MCF 10A (cell line): ENCODE measurements at regions not wholly inside any gene's neighbourhood (a gene's known extent, or its start where the extent isn't known, plus 50 kb on each side); places are given as distances from the start of the nearest gene placed in this dataset.

Experiments used
- BruUV-seq: library from RNA; stranded (reverse); fragments of 400-500 nt; replicated peaks from 2 replicates; lab custom pipeline; 2021; lab: Mats Ljungman, UMichigan
- CTCF ChIA-PET: fragments of 300-600 bp; sonication (Branson Sonifier 250); formaldehyde crosslinking; extraction: SDS; loops from one replicate; lab custom pipeline; 2021; ENCODE audit warnings: antibody characterized with exemption, inconsistent platforms; lab: Yijun Ruan, JAX
- POLR2A ChIA-PET: fragments of 300-600, 350-650 bp; sonication (Branson Sonifier 250); formaldehyde crosslinking; extraction: SDS; loops from one replicate; lab custom pipeline; 2020; ENCODE audit warnings: antibody characterized with exemption, inconsistent platforms; lab: Yijun Ruan, JAX
- DNase-seq: peaks from one replicate; pipeline ENCODE4 v3.0.0-alpha.2; 2018; ENCODE audit not compliant: unreplicated experiment
- H3K27ac Mint-ChIP-seq: one replicate; pipeline ENCODE4 v1.8.0; 2022; ENCODE audit warnings: mild to moderate bottlenecking, low read depth, mixed read lengths; ENCODE audit not compliant: unreplicated experiment
- H3K27me3 Mint-ChIP-seq: one replicate; pipeline ENCODE4 v1.8.0; 2022; ENCODE audit warnings: mixed read lengths; ENCODE audit not compliant: insufficient read depth, unreplicated experiment
- H3K36me3 Mint-ChIP-seq: one replicate; pipeline ENCODE4 v1.8.0; 2022; ENCODE audit warnings: mild to moderate bottlenecking, moderate library complexity, mixed read lengths; ENCODE audit not compliant: insufficient read depth, unreplicated experiment
- H3K4me1 Mint-ChIP-seq: one replicate; pipeline ENCODE4 v1.8.0; 2022; ENCODE audit warnings: mixed read lengths; ENCODE audit not compliant: insufficient read depth, unreplicated experiment
- H3K4me3 Mint-ChIP-seq: one replicate; pipeline ENCODE4 v1.8.0; 2022; ENCODE audit warnings: mild to moderate bottlenecking, moderate library complexity, mixed read lengths; ENCODE audit not compliant: unreplicated experiment
- H3K9me3 Mint-ChIP-seq: one replicate; pipeline ENCODE4 v1.8.0; 2022; ENCODE audit warnings: mixed read lengths; ENCODE audit not compliant: unreplicated experiment
- CTCF ChIP-seq: fragments of 200-600 bp; IDR thresholded peaks from one replicate; pipeline ENCODE4 v1.8.0; 2022; ENCODE audit warnings: antibody characterized with exemption, mild to moderate bottlenecking; ENCODE audit not compliant: unreplicated experiment
- intact Hi-C: fragments of 100-400 bp; cut with micrococcal nuclease; formaldehyde crosslinking; loops from 2 replicates; pipeline ENCODE4 v1.14.1; 2022

- no peaks in the 10 kb centered on the region for H3K9me3 Mint-ChIP-seq
- TF ChIP-seq CTCF: no peak
- H3K4me1 Mint-ChIP-seq: peaks cover 10% of the 10 kb centered on the region
- POLR2A ChIA-PET: no interaction called here
- CTCF ChIA-PET: no interaction called here
- H3K27ac Mint-ChIP-seq: no peak overlapping the region
- BruUV-seq: no TSS peak
- no peaks in the 10 kb centered on the region for H3K27me3 Mint-ChIP-seq
- DNase-seq: no peak
- intact Hi-C loops: no loop called here
- no peak overlapping the region for H3K4me3 Mint-ChIP-seq
- H3K36me3 Mint-ChIP-seq: no peaks in the 10 kb centered on the region
Measured at GRCh38 chr4:53780736-53781400, 189.6 kb upstream of the LNX1 start.

- H3K27me3 Mint-ChIP-seq: no peaks in the 10 kb centered on the region
- ChIA-PET CTCF (no interaction called here), POLR2A (interaction anchor here (1.0 kb wide), 1 partner anchor 13 kb away, joined by 3 read pairs; no protein-coding TSS in a partner anchor)
- H3K4me1 Mint-ChIP-seq: peaks cover 10% of the 10 kb centered on the region
- intact Hi-C loops: no loop called here
- H3K9me3 Mint-ChIP-seq: no peaks in the 10 kb centered on the region
- no peaks in the 10 kb centered on the region for H3K36me3 Mint-ChIP-seq
- no peak for DNase-seq
- no TSS peak for BruUV-seq
- H3K4me3 Mint-ChIP-seq: no peak overlapping the region
- H3K27ac Mint-ChIP-seq: no peak overlapping the region
- no peak for TF ChIP-seq CTCF
Measured at GRCh38 chr4:53779025-53779424, 187.7 kb upstream of the LNX1 start.

- H3K9me3 Mint-ChIP-seq: no peaks in the 10 kb centered on the region
- intact Hi-C loops: no loop called here
- no peak for TF ChIP-seq CTCF
- no TSS peak for BruUV-seq
- POLR2A ChIA-PET: interaction anchor here (1.0 kb wide), 1 partner anchor 13 kb away, joined by 3 read pairs; no protein-coding TSS in a partner anchor
- peaks cover 10% of the 10 kb centered on the region for H3K4me1 Mint-ChIP-seq
- no peaks in the 10 kb centered on the region for H3K36me3 Mint-ChIP-seq
- no peaks in the 10 kb centered on the region for H3K27me3 Mint-ChIP-seq
- H3K27ac Mint-ChIP-seq: no peak overlapping the region
- CTCF ChIA-PET: interaction anchor here (0.6 to 0.9 kb wide), 2 partner anchors 27 to 155 kb away, joined by 5 read pairs; no protein-coding TSS in a partner anchor
- H3K4me3 Mint-ChIP-seq: no peak overlapping the region
- no peak for DNase-seq
Measured at GRCh38 chr4:53778155-53778554, 186.9 kb upstream of the LNX1 start.

- TF ChIP-seq CTCF: no peak
- H3K36me3 Mint-ChIP-seq: no peaks in the 10 kb centered on the region
- BruUV-seq: no TSS peak
- POLR2A ChIA-PET: interaction anchor here (0.6 to 0.8 kb wide), 3 partner anchors 83 to 862 kb away, joined by 3 to 4 read pairs (median 3); no protein-coding TSS in a partner anchor
- no peak overlapping the region for H3K27ac Mint-ChIP-seq
- no peaks in the 10 kb centered on the region for H3K27me3 Mint-ChIP-seq
- H3K4me1 Mint-ChIP-seq: peaks cover 10% of the 10 kb centered on the region
- CTCF ChIA-PET: interaction anchor here (0.6 to 0.9 kb wide), 2 partner anchors 27 to 155 kb away, joined by 5 read pairs; no protein-coding TSS in a partner anchor
- H3K4me3 Mint-ChIP-seq: no peak overlapping the region
- intact Hi-C loops: no loop called here
- H3K9me3 Mint-ChIP-seq: no peaks in the 10 kb centered on the region
- peak; percentile 69 for DNase-seq
Measured at GRCh38 chr4:53777244-53777984, 186.1 kb upstream of the LNX1 start.
